GM18907 (cell line): ENCODE measurements at regions not wholly inside any gene's neighbourhood (a gene's known extent, or its start where the extent isn't known, plus 50 kb on each side); places are given as distances from the start of the nearest gene placed in this dataset.

Experiments
- ATAC-seq: cut with Tn5 transposase; IDR thresholded peaks from one replicate; pipeline ENCODE4 v1.9.1; 2021; ENCODE audit warnings: mild to moderate bottlenecking, moderate library complexity; ENCODE audit not compliant: unreplicated experiment

- ATAC-seq, result no peak
These were observed 138.3 kb upstream of the SMIM23 start for GRCh38 chr5:171647043-171647903.

DNA sequence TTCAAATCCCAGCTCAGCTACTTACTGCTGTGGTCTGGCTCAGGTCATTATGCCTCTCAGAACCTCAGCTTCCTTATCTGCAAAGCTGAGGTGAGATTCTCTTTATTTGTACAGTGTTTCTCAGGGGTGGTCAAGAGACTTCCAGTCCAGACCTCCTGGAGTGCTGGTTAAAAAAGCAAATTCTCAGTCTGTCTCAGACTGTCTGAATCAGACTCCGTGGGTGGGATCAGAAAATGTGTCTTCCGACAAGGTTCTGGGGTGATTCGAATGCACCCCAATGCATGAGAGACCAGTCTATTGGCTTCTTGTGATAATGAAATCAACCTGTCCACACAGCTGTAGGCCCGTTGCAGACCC lies 137.7 kb upstream of the SMIM23 start:
- no peak for ATAC-seq

DNA sequence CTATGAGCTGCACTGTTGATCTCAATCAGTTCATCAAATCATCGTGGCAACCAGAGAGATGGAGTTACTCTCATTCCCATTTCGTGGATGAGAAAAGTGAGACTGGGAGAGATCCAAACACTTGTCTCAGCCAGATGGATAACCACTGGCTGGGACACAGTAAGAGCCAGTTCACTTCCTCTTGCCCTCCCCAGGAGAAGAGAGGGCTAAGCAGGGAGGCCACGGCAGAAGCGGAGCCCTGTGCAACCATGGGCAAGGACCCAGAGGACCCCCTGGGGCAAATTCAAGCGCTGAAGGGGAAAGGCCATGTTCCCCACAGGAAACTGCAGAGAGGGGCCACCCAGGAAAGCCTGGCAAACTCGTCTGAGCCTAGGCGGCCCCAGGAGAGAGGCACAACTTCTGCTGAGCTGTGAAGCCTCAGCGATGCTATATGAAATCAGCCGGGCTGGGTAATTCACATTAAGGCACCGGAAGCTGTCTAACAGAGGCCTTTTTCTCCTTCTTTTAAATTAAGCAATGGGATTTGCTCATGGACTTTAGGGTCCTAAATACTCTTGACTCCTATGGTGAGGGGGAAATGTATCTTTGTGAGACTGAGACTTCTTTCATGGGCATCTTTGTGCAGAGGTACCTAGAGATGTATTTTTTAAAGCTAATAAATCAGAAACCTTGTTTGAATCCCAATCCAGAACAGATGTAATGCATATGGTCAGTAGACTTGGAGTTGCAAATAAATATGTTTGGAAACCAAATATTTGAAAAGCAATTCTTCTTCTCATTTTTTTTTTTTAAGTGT lies 137.1 kb upstream of the SMIM23 start:
- no peak for ATAC-seq

GRCh38 chr5:171649075-171649401 lies 136.6 kb upstream of the SMIM23 start:
- ATAC-seq, result no peak

- ATAC-seq, result no peak
These were observed 135.0 kb upstream of the SMIM23 start for GRCh38 chr5:171650597-171650996.

GRCh38 chr5:171651102-171651501 lies 134.5 kb upstream of the SMIM23 start:
- ATAC-seq, result no peak

- no peak for ATAC-seq
These were observed 130.7 kb upstream of the SMIM23 start for GRCh38 chr5:171654881-171655280.

DNA sequence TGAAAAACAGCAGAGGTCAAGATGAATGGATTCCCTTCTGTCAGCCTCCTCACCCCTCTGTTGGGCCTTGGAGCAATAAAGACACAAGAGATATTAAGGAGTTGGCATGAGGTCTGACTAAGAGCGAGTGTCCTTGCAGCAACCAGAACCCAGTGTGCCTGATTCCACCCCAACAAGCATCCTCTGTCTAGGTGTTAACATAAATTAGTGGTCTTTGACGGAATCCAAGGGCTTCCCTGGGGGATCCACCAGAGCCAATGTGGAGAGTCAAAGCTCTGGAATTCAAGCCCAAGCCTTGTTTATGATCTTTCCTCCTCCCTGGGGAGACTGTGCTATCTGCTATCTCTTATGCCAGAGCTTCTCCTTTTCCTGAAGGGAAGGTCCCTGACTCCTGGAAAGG lies 128.1 kb upstream of the SMIM23 start:
- ATAC-seq, result no peak

DNA sequence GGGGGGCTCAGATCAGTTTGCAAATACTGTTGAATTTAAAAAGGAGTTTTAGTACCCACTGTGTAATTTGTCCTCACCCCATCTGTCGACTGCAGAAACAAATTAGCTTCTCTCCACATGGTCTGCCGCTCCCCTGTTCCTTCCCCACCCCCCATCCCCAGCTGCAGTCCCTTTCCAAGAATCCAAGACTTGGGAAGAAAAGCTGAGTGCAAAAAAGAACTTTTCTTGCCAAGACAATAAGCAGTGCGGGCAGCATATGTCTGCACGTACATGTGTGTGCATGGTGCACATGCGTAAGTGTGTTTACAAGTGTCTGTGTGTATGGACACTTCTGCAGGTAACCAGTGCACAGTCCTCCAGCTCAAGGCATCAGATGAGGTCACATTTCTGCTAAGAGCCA lies 125.7 kb upstream of the SMIM23 start:
- ATAC-seq, result no peak

DNA sequence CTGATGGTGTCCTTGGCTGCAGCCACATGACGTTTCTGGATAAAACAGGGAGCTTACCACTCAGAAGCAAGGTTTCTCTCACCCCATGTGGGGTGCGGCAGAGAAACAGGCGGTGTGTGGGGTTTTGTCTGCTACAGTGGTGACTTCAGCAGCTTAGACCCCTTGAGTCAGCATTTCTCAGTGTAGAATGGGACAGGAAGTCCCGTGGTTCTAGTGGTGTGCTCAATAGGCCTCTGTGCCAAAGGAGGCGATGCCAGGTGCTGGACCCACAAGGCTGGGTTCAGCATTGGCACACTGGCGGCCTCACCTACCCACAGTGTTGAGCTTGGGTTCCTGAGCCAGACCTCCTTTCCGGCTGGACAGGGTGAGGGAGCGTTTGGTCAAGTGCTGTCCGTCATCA lies 125.2 kb upstream of the SMIM23 start:
- ATAC-seq, result no peak

DNA sequence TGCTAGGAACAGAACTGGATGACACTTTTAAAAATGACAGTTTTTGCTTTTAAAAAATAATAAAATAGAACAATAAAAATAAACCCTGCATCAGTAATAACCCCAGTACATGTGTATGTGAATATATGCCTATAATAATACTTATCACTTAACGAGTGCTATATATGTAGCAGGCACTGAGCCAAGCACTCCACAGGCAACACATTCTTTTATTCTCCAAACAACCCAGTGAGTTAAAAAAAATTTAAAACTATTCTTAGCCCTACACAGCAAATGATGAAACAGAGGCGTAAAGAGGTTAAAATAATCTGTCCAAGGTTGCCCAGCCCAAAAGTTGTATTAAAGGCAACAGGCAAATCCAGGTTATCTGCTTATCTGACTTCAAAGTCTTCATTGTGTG lies 124.5 kb upstream of the SMIM23 start:
- no peak for ATAC-seq

DNA sequence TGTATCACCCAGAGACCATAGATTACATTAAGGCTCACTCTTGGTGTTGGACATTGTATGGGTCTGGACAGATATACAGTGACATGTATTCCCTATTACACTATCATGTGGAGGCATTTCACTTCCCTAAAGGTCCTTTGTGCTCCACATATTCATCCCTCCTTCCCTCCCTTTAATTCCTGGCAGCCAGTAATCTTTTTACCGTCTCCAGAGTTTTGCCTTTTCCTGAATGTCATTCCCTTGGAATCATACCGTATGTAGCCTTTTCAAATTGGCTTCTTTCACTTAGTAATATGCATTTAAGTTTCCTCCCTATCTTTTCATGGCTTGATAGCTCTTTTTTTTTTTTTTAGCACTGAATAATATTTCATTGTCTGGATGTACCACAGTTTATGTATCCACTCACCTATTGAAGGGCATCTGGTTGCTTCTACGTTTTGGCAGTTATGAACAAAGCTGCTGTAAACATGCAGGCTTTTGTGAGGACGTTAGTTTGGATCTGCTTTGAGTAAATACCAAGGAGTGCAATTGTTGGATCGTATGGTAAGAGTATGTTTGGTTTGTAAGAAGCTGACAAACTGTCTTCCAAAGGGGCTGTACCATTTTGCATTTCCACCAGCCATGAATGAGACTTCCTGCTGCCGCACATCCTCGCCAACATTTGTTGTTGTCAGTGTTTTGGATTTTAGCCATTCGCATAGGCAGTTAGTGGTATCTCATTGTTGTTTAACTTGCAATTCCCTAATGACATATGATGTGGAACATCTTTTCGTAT lies 122.1 kb upstream of the SMIM23 start:
- no peak for ATAC-seq

- no peak for ATAC-seq
These were observed 121.1 kb upstream of the SMIM23 start for GRCh38 chr5:171664489-171664888.

- ATAC-seq, result no peak
These were observed 118.8 kb upstream of the SMIM23 start for GRCh38 chr5:171666815-171667214.

DNA sequence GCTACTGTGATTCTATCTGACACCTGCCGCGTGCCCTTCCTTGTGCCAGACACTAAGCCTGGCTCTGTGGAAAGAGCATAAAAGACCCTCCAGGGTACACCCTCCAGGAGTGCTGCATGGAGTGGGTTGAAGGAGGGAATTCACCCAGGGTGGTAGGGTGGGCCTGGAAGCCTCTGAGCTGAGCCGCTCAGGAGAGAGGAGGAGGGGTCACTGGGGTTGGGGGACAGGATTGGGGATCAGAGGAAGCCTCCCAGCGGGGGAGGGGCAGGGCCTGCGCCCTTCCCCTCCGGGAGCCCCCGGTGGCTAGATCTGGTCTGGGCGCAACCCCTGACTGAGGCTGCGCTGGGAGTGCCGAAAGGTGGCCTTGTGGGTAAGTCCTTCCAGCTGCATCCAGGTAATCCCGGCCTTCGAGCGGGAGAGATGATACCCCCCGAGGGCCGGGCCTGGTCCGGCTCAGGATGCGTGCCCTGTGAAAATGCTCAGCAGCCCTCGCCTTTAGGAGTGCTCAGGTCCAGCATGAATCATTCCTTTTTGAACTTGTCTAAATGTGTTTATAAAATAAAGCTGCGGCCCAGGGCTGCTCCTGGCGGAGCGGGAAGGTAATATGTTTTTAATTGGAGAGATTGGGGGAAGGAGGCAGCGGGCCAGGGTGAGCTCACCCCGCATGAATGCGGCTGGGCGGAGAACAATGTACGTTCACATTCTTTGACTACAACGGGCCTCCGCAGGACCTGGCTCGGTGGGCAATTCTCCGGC lies 118.1 kb upstream of the SMIM23 start:
- ATAC-seq, result no peak

- no peak for ATAC-seq
These were observed 117.6 kb upstream of the SMIM23 start for GRCh38 chr5:171668097-171668412.

DNA sequence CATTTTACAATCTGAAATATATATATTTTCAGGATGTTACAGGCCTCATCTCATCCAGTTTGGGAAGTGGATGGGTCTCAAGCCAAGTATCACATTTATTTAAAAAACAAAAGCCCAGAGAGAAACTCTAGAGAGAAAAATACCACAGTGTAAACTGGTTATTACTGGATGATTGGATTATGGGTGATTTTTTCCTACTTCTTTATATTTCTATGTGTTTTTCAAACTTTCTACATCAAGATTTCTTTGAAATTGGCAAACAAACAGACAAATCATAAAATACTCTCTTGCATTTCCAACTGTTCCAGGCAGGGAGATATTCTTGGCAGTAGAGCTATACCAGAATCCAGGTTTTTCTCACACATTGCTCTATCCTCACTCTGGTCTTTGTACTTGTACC lies 116.0 kb upstream of the SMIM23 start:
- ATAC-seq, result no peak

DNA sequence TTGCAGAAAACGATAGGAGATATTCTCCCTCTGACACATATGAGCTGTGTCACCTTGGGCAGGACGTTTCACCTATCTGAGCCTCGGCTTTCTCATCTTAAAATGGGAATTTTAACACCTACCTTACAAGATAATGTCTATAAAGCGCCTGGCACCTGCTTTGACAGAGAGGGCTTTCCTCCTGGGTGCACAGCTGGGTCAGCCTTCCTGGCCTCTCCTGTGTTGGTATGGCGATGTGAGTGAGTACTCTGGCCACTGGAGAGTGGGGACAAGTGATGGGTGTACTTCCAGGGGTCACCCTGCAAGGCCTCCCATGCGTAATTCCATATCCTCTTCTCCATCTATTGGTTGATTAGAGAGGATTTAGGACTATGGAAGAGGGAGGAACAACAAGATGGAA lies 113.1 kb upstream of the SMIM23 start:
- no peak for ATAC-seq

- no peak for ATAC-seq
These were observed 112.3 kb upstream of the SMIM23 start for GRCh38 chr5:171673328-171673727.

- ATAC-seq, result no peak
These were observed 111.8 kb upstream of the SMIM23 start for GRCh38 chr5:171673840-171674239.

- ATAC-seq, result no peak
These were observed 110.1 kb upstream of the SMIM23 start for GRCh38 chr5:171675511-171675910.
